CD14-positive monocyte (primary cell): ENCODE measurements at regions not wholly inside any gene's neighbourhood (a gene's known extent, or its start where the extent isn't known, plus 50 kb on each side); places are given as distances from the start of the nearest gene placed in this dataset.

Experiments
- DNase-seq, 3 donors: peaks; one replicate each; pipeline ENCODE4 v3.0.0-alpha.2; 2011 to 2022
- H2AFZ ChIP-seq: 2 replicates; pipeline ENCODE4 v1.6.0; 2012; ENCODE audit warnings: mild to moderate bottlenecking, low read depth, low read length, inconsistent platforms; ENCODE audit not compliant: insufficient read depth, poor library complexity, severe bottlenecking
- H3K27ac ChIP-seq, 2 donors: 1 replicate in 1 of 2; 2 replicates in 1 of 2; pipeline ENCODE4 v1.5.1; 2012 to 2013; ENCODE audit warnings: low read length in 2 of 2, control low read depth in 1 of 2, inconsistent platforms in 1 of 2, low read depth in 1 of 2, mild to moderate bottlenecking in 1 of 2
- H3K27me3 ChIP-seq, 2 donors: one replicate each; pipeline versions ENCODE4 v1.6.0 to v1.6.1; 2011 to 2013; ENCODE audit warnings: low read length in 2 of 2; ENCODE audit not compliant: control insufficient read depth in 2 of 2, insufficient read depth in 2 of 2
- H3K36me3 ChIP-seq, 2 donors: replicated peaks in 1 of 2; 1 replicate in 1 of 2; 2 replicates in 1 of 2; pipeline versions ENCODE4 v1.5.1 to v1.6.1; 2012 to 2013; ENCODE audit warnings: low read length in 2 of 2, control low read depth in 1 of 2, inconsistent platforms in 1 of 2, mild to moderate bottlenecking in 1 of 2; ENCODE audit not compliant: insufficient read depth in 2 of 2, control insufficient read depth in 1 of 2
- H3K4me1 ChIP-seq, 2 donors: 1 replicate in 1 of 2; 2 replicates in 1 of 2; pipeline versions ENCODE4 v1.5.1 to v1.6.1; 2012 to 2013; ENCODE audit warnings: low read length in 2 of 2, control low read depth in 1 of 2, inconsistent platforms in 1 of 2, mild to moderate bottlenecking in 1 of 2, moderate library complexity in 1 of 2; ENCODE audit not compliant: insufficient read depth in 2 of 2, control insufficient read depth in 1 of 2
- H3K4me2 ChIP-seq: replicated peaks from 2 replicates; pipeline ENCODE3; 2012; ENCODE audit warnings: low read length, moderate library complexity, mild to moderate bottlenecking; ENCODE audit not compliant: poor library complexity, severe bottlenecking; ENCODE audit errors: extremely low read depth
- H3K4me3 ChIP-seq, 3 experiments: fragments of 200-600 bp in 1 of 3; sonication (generic) in 1 of 3; replicated peaks in 1 of 3; 1 replicate in 2 of 3; 2 replicates in 1 of 3; pipeline ENCODE4 v1.5.1; 2011 to 2013; ENCODE audit warnings: low read length in 3 of 3, mild to moderate bottlenecking in 3 of 3, control low read depth in 2 of 3, low read depth in 2 of 3, inconsistent platforms in 1 of 3, moderate library complexity in 1 of 3
- H3K79me2 ChIP-seq: 2 replicates; pipeline ENCODE4 v1.6.0; 2012; ENCODE audit warnings: mild to moderate bottlenecking, control low read depth, inconsistent platforms, low read length, moderate library complexity; ENCODE audit not compliant: insufficient read depth
- H3K9ac ChIP-seq: 2 replicates; pipeline ENCODE4 v1.6.0; 2017; ENCODE audit warnings: low read length, mild to moderate bottlenecking; ENCODE audit not compliant: insufficient read depth, poor library complexity, severe bottlenecking
- H3K9me3 ChIP-seq, 2 donors: replicated peaks in 1 of 2; 1 replicate in 1 of 2; 2 replicates in 1 of 2; pipeline versions ENCODE4 v1.5.1 to v1.6.1; 2012 to 2013; ENCODE audit warnings: low read length in 2 of 2, control low read depth in 1 of 2; ENCODE audit not compliant: control insufficient read depth in 1 of 2, insufficient read depth in 1 of 2
- H4K20me1 ChIP-seq: 2 replicates; pipeline ENCODE4 v1.6.0; 2012; ENCODE audit warnings: mild to moderate bottlenecking, low read length, control low read depth, moderate library complexity; ENCODE audit not compliant: insufficient read depth
- H3K27ac Mint-ChIP-seq, 7 donors: one replicate each; pipeline ENCODE4 v1.8.0; 2020; ENCODE audit warnings: mild to moderate bottlenecking in 7 of 7, mixed read lengths in 7 of 7, moderate library complexity in 6 of 7, inconsistent platforms in 2 of 7
- H3K27me3 Mint-ChIP-seq, 3 donors: one replicate each; pipeline ENCODE4 v1.8.0; 2021 to 2022; ENCODE audit warnings: low read depth in 3 of 3, mild to moderate bottlenecking in 3 of 3, mixed read lengths in 3 of 3, moderate library complexity in 3 of 3, inconsistent platforms in 1 of 3
- H3K36me3 Mint-ChIP-seq, 2 donors: one replicate each; pipeline ENCODE4 v1.8.0; 2020; ENCODE audit warnings: mixed read lengths in 2 of 2, inconsistent platforms in 1 of 2, mild to moderate bottlenecking in 1 of 2
- H3K4me1 Mint-ChIP-seq: one replicate; pipeline ENCODE4 v1.8.0; 2020; ENCODE audit warnings: mild to moderate bottlenecking, mixed read lengths
- H3K4me3 Mint-ChIP-seq, 2 donors: one replicate each; pipeline ENCODE4 v1.8.0; 2020; ENCODE audit warnings: mild to moderate bottlenecking in 2 of 2, mixed read lengths in 2 of 2, moderate library complexity in 1 of 2
- H3K9me3 Mint-ChIP-seq, 7 donors: one replicate each; pipeline ENCODE4 v1.8.0; 2020 to 2022; ENCODE audit warnings: mixed read lengths in 7 of 7, mild to moderate bottlenecking in 6 of 7, moderate library complexity in 6 of 7, inconsistent platforms in 2 of 7
- CTCF ChIP-seq: fragments of 200-600 bp; IDR thresholded peaks from one replicate; pipeline ENCODE4 v1.8.0; 2022; ENCODE audit warnings: antibody characterized with exemption, mild to moderate bottlenecking
- WGBS: methylation state at CpG from one replicate; pipeline ENCODE4 v1.1.5; 2013; ENCODE audit warnings: missing lambda C conversion rate; ENCODE audit not compliant: insufficient coverage; 5-methylcytosine and 5-hydroxymethylcytosine counted together
- intact Hi-C, 2 donors: fragments of 100-400 bp; cut with micrococcal nuclease; formaldehyde crosslinking; loops; one replicate each; pipeline versions ENCODE4 v1.15.0 to v1.15.1; 2023

GRCh38 chr16:5770118-5770517 is 672.5 kb upstream of the EEF2KMT start:
- Histone ChIP-seq H4K20me1 (no peaks in the 10 kb centered on the region), H3K36me3 (no peaks in the 10 kb centered on the region), H3K9me3 (peaks cover 0 to 11% of the 10 kb centered on the region in 2 donors), H3K4me2 (no peak overlapping the region), H3K4me3 (no peak overlapping the region), H3K4me1 (no peaks in the 10 kb centered on the region), H2AFZ (no peak overlapping the region), H3K79me2 (no peaks in the 10 kb centered on the region), H3K9ac (no peak overlapping the region), H3K27me3 (no peaks in the 10 kb centered on the region), H3K27ac (no peak overlapping the region)
- Mint-ChIP-seq H3K27ac (no peak overlapping the region), H3K9me3 (peaks cover 1 to 22% (median 5%) of the 10 kb centered on the region in 7 donors), H3K27me3 (peaks cover 0 to 2% (median 1%) of the 10 kb centered on the region in 3 donors), H3K4me1 (no peaks in the 10 kb centered on the region), H3K36me3 (no peaks in the 10 kb centered on the region), H3K4me3 (no peak overlapping the region)
- intact Hi-C loops = no loop called here
- no peak for DNase-seq
- WGBS = no CpG with 5 or more reads among the region's 2 CpGs
- no peak for TF ChIP-seq CTCF

GRCh38 chr16:5769513-5769912 is 671.9 kb upstream of the EEF2KMT start:
- H3K9me3 ChIP-seq = peaks cover 0 to 11% of the 10 kb centered on the region in 2 donors
- H3K9me3 Mint-ChIP-seq = peaks cover 1 to 22% (median 6%) of the 10 kb centered on the region in 7 donors
- H3K36me3 Mint-ChIP-seq = no peaks in the 10 kb centered on the region
- H3K79me2 ChIP-seq = no peaks in the 10 kb centered on the region
- no peak for DNase-seq
- H3K9ac ChIP-seq = no peak overlapping the region
- no peak overlapping the region for H2AFZ ChIP-seq
- no peaks in the 10 kb centered on the region for H3K4me1 Mint-ChIP-seq
- no peaks in the 10 kb centered on the region for H4K20me1 ChIP-seq
- intact Hi-C loops = no loop called here
- H3K4me3 Mint-ChIP-seq = no peak overlapping the region
- no peaks in the 10 kb centered on the region for H3K36me3 ChIP-seq
- no peak for TF ChIP-seq CTCF
- H3K4me1 ChIP-seq = no peaks in the 10 kb centered on the region
- no peak overlapping the region for H3K4me3 ChIP-seq
- no peak overlapping the region for H3K27ac ChIP-seq
- no peak overlapping the region for H3K27ac Mint-ChIP-seq
- 96% methylated on average over 4 of the region's 5 CpGs for WGBS
- H3K27me3 Mint-ChIP-seq = peaks cover 0 to 2% (median 1%) of the 10 kb centered on the region in 3 donors
- no peaks in the 10 kb centered on the region for H3K27me3 ChIP-seq
- H3K4me2 ChIP-seq = no peak overlapping the region
